Esophagus squamous epithelium (tissue), 5 donors: ENCODE measurements at regions not wholly inside any gene's neighbourhood (a gene's known extent, or its start where the extent isn't known, plus 50 kb on each side); places are given as distances from the start of the nearest gene placed in this dataset.

Experiments
- DNase-seq: peaks from one replicate; lab custom pipeline; 2025; lab: John Stamatoyannopoulos, UW
- H3K27ac ChIP-seq, 4 donors: fragments of 200-600 bp; sonication (generic); one replicate each; pipeline ENCODE4 v1.5.1; 2016 to 2019; ENCODE audit warnings: mild to moderate bottlenecking in 1 of 4
- H3K27me3 ChIP-seq, 4 donors: fragments of 200-600 bp; sonication (generic); 1 replicate in 3 of 4; 2 replicates in 1 of 4; pipeline versions ENCODE4 v1.5.1 to v1.6.0; 2017 to 2021; ENCODE audit warnings: antibody characterized with exemption in 1 of 4
- H3K36me3 ChIP-seq, 3 donors: fragments of 200-600 bp; sonication (generic); one replicate each; pipeline ENCODE4 v1.5.1; 2016 to 2019
- H3K4me1 ChIP-seq, 3 donors: fragments of 200-600 bp; sonication (generic); one replicate each; pipeline ENCODE4 v1.5.1; 2017 to 2019
- H3K4me3 ChIP-seq, 4 donors: fragments of 200-600 bp; sonication (generic); 1 replicate in 3 of 4; 2 replicates in 1 of 4; pipeline ENCODE4 v1.5.1; 2016 to 2019; ENCODE audit warnings: mild to moderate bottlenecking in 2 of 4, moderate library complexity in 1 of 4
- H3K9me3 ChIP-seq, 3 donors: fragments of 200-600 bp; sonication (generic); one replicate each; pipeline ENCODE4 v1.5.1; 2016 to 2019
- POLR2A ChIP-seq, 4 donors: fragments of 450-650 bp; IDR thresholded peaks; one replicate each; pipeline ENCODE4 v1.6.1; 2017; ENCODE audit warnings: antibody characterized with exemption in 4 of 4, mild to moderate bottlenecking in 4 of 4, moderate library complexity in 3 of 4
- WGBS, 2 donors: methylation state at CpG; one replicate each; pipeline ENCODE4 v1.1.5; 2018; 5-methylcytosine and 5-hydroxymethylcytosine counted together
- intact Hi-C: fragments of 100-400 bp; cut with DNase I; formaldehyde crosslinking; loops from one replicate; pipeline ENCODE4 v1.15.0; 2022
- TF ChIP-seq, protein P1 (sequence below), 6 experiments: fragments of 450-650 bp in 4 of 6; fragments of 200-600 bp in 2 of 6; sonication (generic) in 2 of 6; IDR thresholded peaks; one replicate each; pipeline ENCODE4 v1.5.1; 2016 to 2019; ENCODE audit warnings: antibody characterized with exemption in 6 of 6, mild to moderate bottlenecking in 4 of 6, moderate library complexity in 4 of 6
- donor health status: DM: yes; HTN: yes; CAD: no.

GRCh38 chr14:95402578-95402977 lies 82.9 kb upstream of the CLMN start:
- no peaks in the 10 kb centered on the region for H3K27me3 ChIP-seq
- H3K9me3 ChIP-seq, result no peaks in the 10 kb centered on the region
- DNase-seq, result no peak
- H3K36me3 ChIP-seq, result no peaks in the 10 kb centered on the region
- TF ChIP-seq POLR2A (IDR thresholded peaks at IDR 0.05), result no peak
- TF ChIP-seq, protein P1, sequence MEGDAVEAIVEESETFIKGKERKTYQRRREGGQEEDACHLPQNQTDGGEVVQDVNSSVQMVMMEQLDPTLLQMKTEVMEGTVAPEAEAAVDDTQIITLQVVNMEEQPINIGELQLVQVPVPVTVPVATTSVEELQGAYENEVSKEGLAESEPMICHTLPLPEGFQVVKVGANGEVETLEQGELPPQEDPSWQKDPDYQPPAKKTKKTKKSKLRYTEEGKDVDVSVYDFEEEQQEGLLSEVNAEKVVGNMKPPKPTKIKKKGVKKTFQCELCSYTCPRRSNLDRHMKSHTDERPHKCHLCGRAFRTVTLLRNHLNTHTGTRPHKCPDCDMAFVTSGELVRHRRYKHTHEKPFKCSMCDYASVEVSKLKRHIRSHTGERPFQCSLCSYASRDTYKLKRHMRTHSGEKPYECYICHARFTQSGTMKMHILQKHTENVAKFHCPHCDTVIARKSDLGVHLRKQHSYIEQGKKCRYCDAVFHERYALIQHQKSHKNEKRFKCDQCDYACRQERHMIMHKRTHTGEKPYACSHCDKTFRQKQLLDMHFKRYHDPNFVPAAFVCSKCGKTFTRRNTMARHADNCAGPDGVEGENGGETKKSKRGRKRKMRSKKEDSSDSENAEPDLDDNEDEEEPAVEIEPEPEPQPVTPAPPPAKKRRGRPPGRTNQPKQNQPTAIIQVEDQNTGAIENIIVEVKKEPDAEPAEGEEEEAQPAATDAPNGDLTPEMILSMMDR (IDR thresholded peaks at IDR 0.05), result no peak
- WGBS, 2 donors, result 60 to 78% methylated on average over 5 of the region's 5 CpGs
- intact Hi-C loops, result no loop called here
- no peak overlapping the region for H3K4me3 ChIP-seq
- H3K27ac ChIP-seq, result no peak overlapping the region
- H3K4me1 ChIP-seq, result no peaks in the 10 kb centered on the region

- Histone ChIP-seq H3K27me3 (no peaks in the 10 kb centered on the region), H3K9me3 (no peaks in the 10 kb centered on the region), H3K27ac (no peak overlapping the region), H3K4me1 (no peaks in the 10 kb centered on the region), H3K4me3 (no peak overlapping the region), H3K36me3 (no peaks in the 10 kb centered on the region)
- no peak for DNase-seq
- intact Hi-C loops, result no loop called here
- no peak for TF ChIP-seq POLR2A (IDR thresholded peaks at IDR 0.05)
- 77% methylated on average over 2 of the region's 2 CpGs for WGBS, 2 donors
Observed at GRCh38 chr14:95402176-95402575, 82.5 kb upstream of the CLMN start.

GRCh38 chr14:95398630-95399547 lies 79.2 kb upstream of the CLMN start:
- DNase-seq, result no peak
- Histone ChIP-seq H3K4me1 (peaks cover 0 to 9% (median 0%) of the 10 kb centered on the region in 3 donors), H3K4me3 (no peak overlapping the region), H3K27me3 (no peaks in the 10 kb centered on the region), H3K9me3 (no peaks in the 10 kb centered on the region), H3K36me3 (no peaks in the 10 kb centered on the region), H3K27ac (no peak overlapping the region)
- no peak for TF ChIP-seq POLR2A (IDR thresholded peaks at IDR 0.05)
- TF ChIP-seq, protein P1 (IDR thresholded peaks at IDR 0.05), result no peak
- WGBS, 2 donors, result 88% methylated on average over 9 to 15 of the region's 15 CpGs
- intact Hi-C loops, result no loop called here

- H3K36me3 ChIP-seq, result no peaks in the 10 kb centered on the region
- peaks cover 0 to 9% (median 0%) of the 10 kb centered on the region in 3 donors for H3K4me1 ChIP-seq
- TF ChIP-seq, protein P1 (IDR thresholded peaks at IDR 0.05), result no peak
- TF ChIP-seq POLR2A (IDR thresholded peaks at IDR 0.05), result no peak
- H3K4me3 ChIP-seq, result no peak overlapping the region
- no peak for DNase-seq
- intact Hi-C loops, result no loop called here
- no peaks in the 10 kb centered on the region for H3K9me3 ChIP-seq
- no peak overlapping the region for H3K27ac ChIP-seq
- WGBS, 2 donors, result 88 to 91% methylated on average over 4 to 6 of the region's 6 CpGs
- no peaks in the 10 kb centered on the region for H3K27me3 ChIP-seq
Observed at GRCh38 chr14:95397325-95397724, 77.6 kb upstream of the CLMN start.

DNA sequence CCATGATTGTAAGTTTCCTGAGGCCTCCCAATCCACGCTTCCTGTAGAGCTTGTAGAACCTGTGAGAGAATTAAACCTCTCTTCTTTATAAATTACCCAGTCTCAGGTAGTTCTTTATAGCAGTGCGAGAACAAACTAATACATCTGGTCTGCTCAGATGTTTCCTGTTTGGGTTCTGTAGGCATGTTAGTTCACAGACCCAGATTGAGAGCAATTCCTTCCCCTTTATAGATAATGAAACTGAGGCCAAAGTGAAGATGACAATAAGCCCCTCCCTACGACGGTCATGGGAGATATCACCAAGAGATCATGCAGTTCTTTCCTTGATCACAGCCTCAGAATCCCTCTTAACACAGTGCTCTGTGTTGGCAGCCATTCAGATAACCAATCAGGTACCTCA lies 76.5 kb upstream of the CLMN start:
- 58 to 69% methylated on average over 4 of the region's 4 CpGs for WGBS, 2 donors
- TF ChIP-seq POLR2A (IDR thresholded peaks at IDR 0.05), result no peak
- TF ChIP-seq, protein P1 (IDR thresholded peaks at IDR 0.05), result no peak
- intact Hi-C loops, result no loop called here

More for the DNA sequence above, 76.5 kb upstream of the CLMN start:
- Histone ChIP-seq H3K27ac (no peak overlapping the region), H3K36me3 (no peaks in the 10 kb centered on the region), H3K4me3 (no peak overlapping the region), H3K4me1 (peaks cover 0 to 9% (median 0%) of the 10 kb centered on the region in 3 donors), H3K27me3 (no peaks in the 10 kb centered on the region), H3K9me3 (no peaks in the 10 kb centered on the region)
- no peak for DNase-seq
